ENCODE measurements at regions not wholly inside any gene's neighbourhood (a gene's known extent, or its start where the extent isn't known, plus 50 kb on each side); places are given as distances from the start of the nearest gene placed in this dataset.

GRCh38 chr2:180601016-180601415 lies 379.4 kb upstream of the UBE2E3 start:
- no peak overlapping the region for H3K27ac ChIP-seq (ENCODE audit: extremely low read depth, low read depth, low read length)
- H3K9me3 ChIP-seq (ENCODE audit: control insufficient read depth, insufficient read depth, low read depth, low read length), result no peaks in the 10 kb centered on the region
- H3K36me3 ChIP-seq (ENCODE audit: control insufficient read depth in 2 of 2, insufficient read depth in 1 of 2, low read length in 2 of 2), result no peaks in the 10 kb centered on the region
- no peaks in the 10 kb centered on the region for H3K4me1 ChIP-seq (ENCODE audit: control insufficient read depth, insufficient read depth, low read length)
- ChIA-PET CTCF (interaction anchor here (0.7 kb wide), 1 partner anchor 84 kb away, joined by 5 read pairs; no protein-coding TSS in a partner anchor), POLR2A (no interaction called here)
- H3K4me3 ChIP-seq (ENCODE audit: low read depth, low read length), result no peak overlapping the region
- TF ChIP-seq ZFP3 (tag by site-specific recombination; IDR thresholded peaks at IDR 0.05; ENCODE audit: low read depth), result no peak
- no peak for TF ChIP-seq ZNF530 (tag by site-specific recombination; IDR thresholded peaks at IDR 0.05; ENCODE audit: low read depth)
- no peak for TF ChIP-seq ZEB2 (tag by site-specific recombination; IDR thresholded peaks at IDR 0.05)
- no peak for TF ChIP-seq ZNF416 (tag by site-specific recombination; IDR thresholded peaks at IDR 0.05)
- TF ChIP-seq BCL11A (tag by site-specific recombination; IDR thresholded peaks at IDR 0.05; ENCODE audit: low read depth), result no peak
- TF ChIP-seq ZNF302 (tag by site-specific recombination; IDR thresholded peaks at IDR 0.05; ENCODE audit: low read depth), result no peak
- TF ChIP-seq ZBTB21 (tag by site-specific recombination; IDR thresholded peaks at IDR 0.05), result no peak
- TF ChIP-seq ZBTB44 (tag by site-specific recombination; IDR thresholded peaks at IDR 0.05), result no peak
- TF ChIP-seq ZNF37A (tag by site-specific recombination; IDR thresholded peaks at IDR 0.05), result no peak
- TF ChIP-seq ZBTB6 (tag by site-specific recombination; IDR thresholded peaks at IDR 0.05), result no peak
- no peak for TF ChIP-seq ZNF10 (tag by site-specific recombination; IDR thresholded peaks at IDR 0.05)
- TF ChIP-seq ZFP41 (tag by site-specific recombination; IDR thresholded peaks at IDR 0.05; ENCODE audit: borderline replicate concordance), result no peak
- TF ChIP-seq ZBTB10 (tag by site-specific recombination; IDR thresholded peaks at IDR 0.05), result no peak
- no peak for TF ChIP-seq ZNF157 (tag by site-specific recombination; IDR thresholded peaks at IDR 0.05)

- Histone ChIP-seq H3K36me3 (ENCODE audit: control insufficient read depth in 2 of 2, insufficient read depth in 1 of 2, low read length in 2 of 2) (no peaks in the 10 kb centered on the region), H3K27ac (ENCODE audit: extremely low read depth, low read depth, low read length) (no peak overlapping the region)
- POLR2A ChIA-PET, result no interaction called here
These were observed 380.6 kb upstream of the UBE2E3 start for GRCh38 chr2:180599804-180600203.

More at GRCh38 chr2:180599804-180600203, 380.6 kb upstream of the UBE2E3 start:
- CTCF ChIA-PET, result no interaction called here
- no peaks in the 10 kb centered on the region for H3K9me3 ChIP-seq (ENCODE audit: control insufficient read depth, insufficient read depth, low read depth, low read length)
- H3K4me1 ChIP-seq (ENCODE audit: control insufficient read depth, insufficient read depth, low read length), result no peaks in the 10 kb centered on the region
- TF ChIP-seq ZNF777 (tag by site-specific recombination; IDR thresholded peaks at IDR 0.05; ENCODE audit: borderline replicate concordance), result no peak
- TF ChIP-seq ZNF558 (tag by site-specific recombination; IDR thresholded peaks at IDR 0.05), result no peak
- TF ChIP-seq ZNF174 (tag by site-specific recombination; IDR thresholded peaks at IDR 0.05), result no peak
- TF ChIP-seq ZFP69B (tag by site-specific recombination; IDR thresholded peaks at IDR 0.05), result no peak
- no peak for TF ChIP-seq ZNF837 (tag by site-specific recombination; IDR thresholded peaks at IDR 0.05)
- TF ChIP-seq PATZ1 (tag by site-specific recombination; IDR thresholded peaks at IDR 0.05), result no peak
- TF ChIP-seq HIC1 (tag by site-specific recombination; IDR thresholded peaks at IDR 0.05), result no peak
- TF ChIP-seq REPIN1 (tag by site-specific recombination; IDR thresholded peaks at IDR 0.05; ENCODE audit: low read depth), result no peak
- TF ChIP-seq ZNF26 (tag by site-specific recombination; IDR thresholded peaks at IDR 0.05), result no peak
- no peak for TF ChIP-seq ZNF292 (tag by site-specific recombination; IDR thresholded peaks at IDR 0.05; ENCODE audit: borderline replicate concordance, low read depth)
- H3K4me3 ChIP-seq (ENCODE audit: low read depth, low read length), result no peak overlapping the region
